ENCODE measurements at regions not wholly inside any gene's neighbourhood (a gene's known extent, or its start where the extent isn't known, plus 50 kb on each side); places are given as distances from the start of the nearest gene placed in this dataset.
"Not testable (repeated sequence)": the region's sequence is repeated elsewhere in the genome, so short reads cannot be mapped to it uniquely, and the experiment has no call there.

DNA sequence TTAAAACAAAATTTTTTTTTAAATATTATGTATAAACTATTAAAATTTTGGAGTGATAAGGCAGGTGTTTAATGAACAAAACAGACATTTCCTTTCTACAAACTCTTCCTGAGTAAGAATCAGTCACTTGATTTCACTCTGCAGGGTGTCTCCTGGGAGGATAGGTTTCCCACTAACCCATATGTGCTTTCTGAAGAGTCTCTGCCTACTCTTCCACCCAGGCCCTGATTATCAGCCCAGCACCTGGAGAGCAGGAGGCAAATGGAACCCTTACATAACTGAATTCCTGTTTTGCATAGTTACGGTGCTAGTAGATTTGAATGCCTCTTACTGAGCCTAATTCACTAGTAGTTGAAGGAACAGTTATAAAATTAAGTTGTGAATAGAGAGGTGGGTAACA, 1718.6 kb downstream of the SUCLG1 start:
- Histone ChIP-seq H3K36me3 (ENCODE audit: insufficient read depth, low read length, poor library complexity, severe bottlenecking) (no peaks in the 10 kb centered on the region), H3K4me1 (ENCODE audit: insufficient read depth, low read length, poor library complexity, severe bottlenecking) (no peaks in the 10 kb centered on the region), H3K27me3 (replicated peaks; ENCODE audit: insufficient read depth, low read depth, low read length, poor library complexity) (no peaks in the 10 kb centered on the region), H3K4me3 (ENCODE audit: low read depth, low read length, poor library complexity, severe bottlenecking) (no peak overlapping the region), H3K27ac (ENCODE audit: low read depth, low read length, poor library complexity, severe bottlenecking) (no peak overlapping the region), H3K9me3 (ENCODE audit: low read depth, low read length, poor library complexity, severe bottlenecking) (peaks cover 35% of the 10 kb centered on the region)
- no peak for TF ChIP-seq EZH2 (IDR thresholded peaks at IDR 0.05; ENCODE audit: borderline replicate concordance, low read depth, low read length, poor library complexity, severe bottlenecking)
- TF ChIP-seq CTCF (conservative IDR thresholded peaks at IDR 0.05; ENCODE audit: low read depth, low read length): no peak
- ChIA-PET POLR2A (ENCODE audit: low non-redundant PET) (no interaction called here), CTCF (no interaction called here)
- intact Hi-C loops (cut with micrococcal nuclease; ENCODE audit: unreplicated experiment): no loop called here
- BruUV-seq (replicated peaks): no TSS peak
- no peak for DNase-seq (ENCODE audit: low spot score)

- H3K4me3 ChIP-seq (ENCODE audit: low read depth, low read length, poor library complexity, severe bottlenecking); H3K36me3 ChIP-seq (ENCODE audit: insufficient read depth, low read length, poor library complexity, severe bottlenecking); DNase-seq (ENCODE audit: low spot score); BruUV-seq (replicated peaks); H3K27me3 ChIP-seq (replicated peaks; ENCODE audit: insufficient read depth, low read depth, low read length, poor library complexity); CTCF ChIA-PET; H3K4me1 ChIP-seq (ENCODE audit: insufficient read depth, low read length, poor library complexity, severe bottlenecking); POLR2A ChIA-PET (ENCODE audit: low non-redundant PET); H3K27ac ChIP-seq (ENCODE audit: low read depth, low read length, poor library complexity, severe bottlenecking); intact Hi-C loops (cut with micrococcal nuclease; ENCODE audit: unreplicated experiment): not testable (repeated sequence)
- H3K9me3 ChIP-seq (ENCODE audit: low read depth, low read length, poor library complexity, severe bottlenecking): peaks cover 32% of the 10 kb centered on the region
Measured at GRCh38 chr2:82737965-82738364, 1721.1 kb downstream of the SUCLG1 start.

DNA sequence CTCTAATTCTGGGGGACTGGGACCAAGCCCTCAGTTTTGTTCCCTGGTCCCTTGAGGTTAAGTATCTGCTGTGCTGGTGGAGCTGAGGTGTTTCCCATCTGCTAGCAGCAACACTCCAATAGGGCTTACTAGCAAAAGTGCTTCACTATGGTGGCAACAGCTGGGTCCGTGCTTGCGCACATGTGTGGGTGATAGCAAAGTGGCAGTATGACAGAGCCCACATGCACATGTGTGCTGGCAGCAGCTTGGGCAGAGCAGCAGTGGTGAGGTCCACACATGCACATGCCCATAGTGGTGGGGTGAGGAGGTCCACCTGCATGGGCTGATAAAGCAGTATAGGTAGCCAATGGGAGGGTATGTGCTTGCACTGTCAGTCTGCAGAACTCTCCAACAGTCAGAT, 1723.7 kb downstream of the SUCLG1 start:
- BruUV-seq (replicated peaks): no TSS peak
- no peak for DNase-seq (ENCODE audit: low spot score)
- H3K9me3 ChIP-seq (ENCODE audit: low read depth, low read length, poor library complexity, severe bottlenecking): peaks cover 25% of the 10 kb centered on the region
- ChIA-PET CTCF (no interaction called here), POLR2A (ENCODE audit: low non-redundant PET) (no interaction called here)
- H3K27ac ChIP-seq (ENCODE audit: low read depth, low read length, poor library complexity, severe bottlenecking): no peak overlapping the region
- no peaks in the 10 kb centered on the region for H3K4me1 ChIP-seq (ENCODE audit: insufficient read depth, low read length, poor library complexity, severe bottlenecking)
- H3K27me3 ChIP-seq (replicated peaks; ENCODE audit: insufficient read depth, low read depth, low read length, poor library complexity): no peaks in the 10 kb centered on the region
- intact Hi-C loops (cut with micrococcal nuclease; ENCODE audit: unreplicated experiment): no loop called here
- H3K36me3 ChIP-seq (ENCODE audit: insufficient read depth, low read length, poor library complexity, severe bottlenecking): no peaks in the 10 kb centered on the region
- H3K4me3 ChIP-seq (ENCODE audit: low read depth, low read length, poor library complexity, severe bottlenecking): no peak overlapping the region
- no peak for TF ChIP-seq CTCF (conservative IDR thresholded peaks at IDR 0.05; ENCODE audit: low read depth, low read length)
- TF ChIP-seq EZH2 (IDR thresholded peaks at IDR 0.05; ENCODE audit: borderline replicate concordance, low read depth, low read length, poor library complexity, severe bottlenecking): no peak

- Histone ChIP-seq H3K27ac (ENCODE audit: low read depth, low read length, poor library complexity, severe bottlenecking) (no peak overlapping the region), H3K4me3 (ENCODE audit: low read depth, low read length, poor library complexity, severe bottlenecking) (no peak overlapping the region), H3K27me3 (replicated peaks; ENCODE audit: insufficient read depth, low read depth, low read length, poor library complexity) (no peaks in the 10 kb centered on the region), H3K9me3 (ENCODE audit: low read depth, low read length, poor library complexity, severe bottlenecking) (peaks cover 14% of the 10 kb centered on the region), H3K36me3 (ENCODE audit: insufficient read depth, low read length, poor library complexity, severe bottlenecking) (no peaks in the 10 kb centered on the region), H3K4me1 (ENCODE audit: insufficient read depth, low read length, poor library complexity, severe bottlenecking) (no peaks in the 10 kb centered on the region)
- ChIA-PET CTCF (no interaction called here), POLR2A (ENCODE audit: low non-redundant PET) (no interaction called here)
- TF ChIP-seq EZH2 (IDR thresholded peaks at IDR 0.05; ENCODE audit: borderline replicate concordance, low read depth, low read length, poor library complexity, severe bottlenecking): no peak
- no peak for TF ChIP-seq CTCF (conservative IDR thresholded peaks at IDR 0.05; ENCODE audit: low read depth, low read length)
- intact Hi-C loops (cut with micrococcal nuclease; ENCODE audit: unreplicated experiment): no loop called here
- no peak for DNase-seq (ENCODE audit: low spot score)
- BruUV-seq (replicated peaks): no TSS peak
Measured at GRCh38 chr2:82731824-82732223, 1727.3 kb downstream of the SUCLG1 start.

All from A673 (cell line).